ENCODE measurements at regions not wholly inside any gene's neighbourhood (a gene's known extent, or its start where the extent isn't known, plus 50 kb on each side); places are given as distances from the start of the nearest gene placed in this dataset.

- no peak for TF ChIP-seq POLR2A (IDR thresholded peaks at IDR 0.05; ENCODE audit: insufficient read depth in 1 of 2, low read depth in 2 of 2, low read length in 2 of 2)
- TF ChIP-seq IKZF4 (CRISPR knock-in tag; IDR thresholded peaks at IDR 0.05; ENCODE audit: borderline replicate concordance, low read depth, not compliant biosample characterization): no peak
- no peak for TF ChIP-seq RFXANK (CRISPR knock-in tag; IDR thresholded peaks at IDR 0.05)
- no peak for TF ChIP-seq KDM5B (CRISPR knock-in tag; IDR thresholded peaks at IDR 0.05; ENCODE audit: borderline replicate concordance)
- TF ChIP-seq CTCF (CRISPR knock-in tag; IDR thresholded peaks at IDR 0.05): no peak
- TF ChIP-seq CREM (IDR thresholded peaks at IDR 0.05): no peak
- no peak for TF ChIP-seq CREM (CRISPR knock-in tag; IDR thresholded peaks at IDR 0.05)
These were observed 193.6 kb downstream of the SREK1 start for GRCh38 chr5:66337626-66338226.
